Activated CD8-positive, alpha-beta memory T cell treated with anti-CD3 and anti-CD28 coated beads for 24 hours (primary cell): ENCODE measurements at regions not wholly inside any gene's neighbourhood (a gene's known extent, or its start where the extent isn't known, plus 50 kb on each side); places are given as distances from the start of the nearest gene placed in this dataset.

Experiments
- DNase-seq: peaks from one replicate; pipeline ENCODE4 v3.0.0-alpha.2; 2020

DNA sequence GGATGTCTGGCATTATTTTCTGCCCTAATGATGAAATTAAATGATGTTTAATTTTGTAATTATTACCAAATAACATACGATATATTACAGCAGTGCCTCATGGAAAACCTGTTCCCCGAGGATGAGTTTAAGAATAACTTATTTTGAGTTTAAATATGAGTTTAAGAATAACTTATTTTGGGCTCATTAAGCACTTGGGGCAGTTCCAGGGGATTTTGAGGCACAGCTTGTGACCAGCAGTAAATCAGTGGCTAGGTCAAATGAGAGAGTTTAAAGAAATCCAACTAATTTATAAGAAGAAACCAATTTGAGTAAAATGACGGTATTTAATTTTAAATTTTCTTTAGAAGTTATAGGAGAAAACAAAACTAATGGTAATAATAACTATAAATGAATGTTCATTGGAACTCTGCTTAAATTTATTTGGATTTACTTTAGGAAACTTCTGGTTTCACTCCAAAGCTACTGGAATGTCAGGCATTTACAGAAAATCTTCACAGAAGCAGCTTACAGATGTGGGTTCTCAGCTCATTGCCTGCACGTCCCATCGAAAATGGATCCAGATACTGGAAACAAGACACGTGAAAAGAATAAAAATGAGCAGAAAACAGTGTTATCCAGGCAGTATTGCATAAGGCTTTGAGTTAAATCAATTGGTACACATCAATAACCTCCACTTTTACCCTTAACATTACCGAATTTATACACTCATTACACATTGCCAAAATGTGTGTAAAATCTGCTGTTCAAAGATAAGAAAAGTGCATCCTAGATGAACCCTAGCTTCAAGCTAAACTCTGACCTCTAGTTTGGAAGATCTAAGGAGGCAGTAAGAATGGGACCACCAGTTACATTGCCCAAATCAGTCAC is 784.5 kb upstream of the IGFBP3 start:
- no peak for DNase-seq

DNA sequence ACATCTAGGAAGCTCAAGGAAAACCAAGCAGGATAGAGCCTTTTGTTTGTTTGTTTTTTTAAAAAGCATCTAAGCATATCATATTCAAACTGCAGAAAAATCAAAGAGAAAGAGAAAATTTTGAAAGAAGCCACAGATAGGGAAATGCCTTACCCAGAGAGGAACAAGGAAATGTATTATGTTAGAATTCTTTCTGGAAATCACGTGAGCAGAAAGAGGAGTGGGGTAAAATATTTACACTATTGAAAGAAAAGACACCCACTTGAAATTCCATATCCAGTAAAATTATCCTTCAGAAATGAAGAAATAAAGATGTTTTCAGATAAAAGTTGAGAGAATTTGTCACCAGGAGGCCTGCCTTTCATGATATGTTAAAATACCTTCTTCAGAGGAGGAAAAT is 775.7 kb upstream of the IGFBP3 start:
- no peak for DNase-seq

DNA sequence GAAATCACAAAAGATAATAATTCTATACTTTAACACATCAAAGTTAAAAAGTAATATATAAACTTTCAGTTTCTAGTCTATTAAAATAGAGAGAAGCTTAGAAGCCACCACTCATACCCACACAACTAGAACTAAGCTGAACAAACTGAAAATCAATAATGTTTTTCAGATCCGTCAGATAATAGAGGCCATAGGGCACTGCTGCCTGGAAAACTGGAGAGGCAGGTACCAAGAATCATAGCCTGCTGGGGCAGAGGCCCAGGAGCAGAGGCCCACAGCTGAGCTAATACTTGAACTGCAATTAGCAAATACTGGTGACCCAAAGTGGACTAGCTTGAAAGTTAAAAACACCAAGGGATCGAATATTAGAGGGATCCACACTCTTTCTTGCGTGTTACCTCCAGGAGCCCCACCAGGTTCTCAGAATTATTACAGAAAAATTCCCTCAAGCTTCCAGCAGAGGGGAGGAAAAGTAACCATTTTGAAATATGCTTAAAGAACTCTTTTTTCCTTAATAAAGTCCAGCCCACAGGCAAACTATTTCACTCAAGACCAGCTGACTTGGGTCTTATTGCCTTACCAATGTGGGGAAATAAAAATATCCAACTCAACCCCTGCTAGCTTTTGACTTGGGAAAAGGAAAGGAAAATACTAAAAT is 774.1 kb upstream of the IGFBP3 start:
- no peak for DNase-seq

DNA sequence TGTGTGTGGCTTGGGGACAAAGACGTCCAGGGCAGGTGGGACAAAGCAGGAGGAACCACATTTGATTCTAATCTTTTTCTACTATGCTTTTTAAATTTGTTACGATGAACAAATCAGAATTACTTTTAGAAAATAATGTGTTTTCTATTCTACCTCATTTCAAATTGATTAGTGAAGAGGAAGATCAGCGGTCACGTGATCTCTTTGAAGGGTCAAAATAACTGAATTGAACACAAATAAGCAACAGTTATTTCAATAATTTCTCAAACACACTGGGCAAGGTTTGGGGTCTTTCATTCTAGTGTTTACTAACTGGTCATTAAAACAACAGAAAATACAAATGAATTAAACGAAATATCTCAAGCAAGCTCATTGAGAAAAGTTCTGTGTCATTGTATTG is 773.0 kb upstream of the IGFBP3 start:
- no peak for DNase-seq

DNA sequence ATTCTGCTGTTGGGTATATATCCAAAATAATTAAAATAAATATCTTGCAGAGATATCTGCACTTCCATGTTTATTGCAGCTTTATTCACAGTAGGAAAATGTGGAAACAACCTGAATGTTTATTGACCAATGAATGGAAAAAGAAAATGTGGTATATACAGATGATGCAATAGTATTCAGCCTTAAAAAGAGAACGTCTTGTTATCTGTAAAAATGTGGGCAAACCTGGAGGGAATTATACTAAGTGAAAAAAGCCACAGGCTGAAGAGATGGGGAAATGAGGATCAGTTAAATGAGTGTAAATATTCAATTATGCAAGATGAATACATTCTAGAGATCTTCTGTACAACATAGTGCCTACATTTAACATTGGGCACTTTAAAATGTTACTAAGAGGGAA is 766.1 kb upstream of the IGFBP3 start:
- no peak for DNase-seq

DNA sequence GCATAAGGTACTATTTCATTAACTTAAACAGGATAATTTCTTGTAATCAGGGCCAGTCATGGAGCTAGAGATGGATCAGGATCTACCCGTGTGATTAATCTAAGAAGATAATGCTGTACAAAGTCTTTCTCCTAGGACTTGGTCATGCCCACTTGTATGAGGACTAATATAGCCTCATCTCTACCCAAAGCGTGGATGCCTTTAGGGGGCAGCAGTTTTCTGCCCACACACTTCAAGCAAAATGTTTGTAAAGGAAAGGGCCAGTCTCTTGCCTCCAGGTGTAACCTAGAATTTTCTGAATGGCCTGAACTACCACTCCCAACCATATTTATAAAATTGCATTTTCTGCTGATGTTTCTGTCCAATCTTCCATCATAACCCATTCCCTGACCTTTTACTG is 764.0 kb upstream of the IGFBP3 start:
- no peak for DNase-seq

DNA sequence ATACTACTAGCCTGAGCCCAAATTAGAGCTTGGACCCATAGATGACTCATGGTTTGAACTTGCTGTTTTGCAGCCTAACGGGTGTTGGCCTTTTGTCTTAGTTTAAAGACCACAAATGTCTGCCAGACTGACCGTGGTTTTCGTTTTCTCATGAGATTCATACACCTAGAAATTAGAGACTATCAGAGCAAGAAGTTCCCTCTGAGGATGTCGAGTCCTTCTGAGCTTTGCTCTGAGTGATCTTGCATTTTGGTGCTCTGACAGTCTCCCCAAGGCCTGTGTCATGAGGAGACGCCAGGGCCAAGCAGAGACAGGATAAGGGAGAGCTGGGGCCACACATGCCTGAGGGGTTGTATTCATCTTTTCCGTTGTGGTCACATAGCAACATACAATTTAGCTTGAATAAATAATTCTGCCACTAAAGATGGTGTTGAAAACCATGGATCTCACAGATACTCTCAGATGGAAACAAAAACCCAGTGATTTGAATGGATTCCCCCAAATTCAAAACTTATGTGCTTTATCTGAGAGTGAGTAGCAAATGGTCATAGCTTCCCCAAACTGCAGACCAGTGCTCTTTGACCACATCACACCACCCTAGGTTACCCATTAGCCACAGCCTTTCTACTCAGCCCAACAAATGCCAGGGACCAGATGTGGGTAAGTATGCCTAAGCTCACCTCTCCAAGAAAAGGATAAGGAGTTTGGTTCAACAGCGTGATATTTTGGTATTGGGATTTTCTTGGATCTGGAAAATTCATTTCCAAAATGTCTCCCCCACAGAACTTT is 762.0 kb upstream of the IGFBP3 start:
- DNase-seq, result no peak

DNA sequence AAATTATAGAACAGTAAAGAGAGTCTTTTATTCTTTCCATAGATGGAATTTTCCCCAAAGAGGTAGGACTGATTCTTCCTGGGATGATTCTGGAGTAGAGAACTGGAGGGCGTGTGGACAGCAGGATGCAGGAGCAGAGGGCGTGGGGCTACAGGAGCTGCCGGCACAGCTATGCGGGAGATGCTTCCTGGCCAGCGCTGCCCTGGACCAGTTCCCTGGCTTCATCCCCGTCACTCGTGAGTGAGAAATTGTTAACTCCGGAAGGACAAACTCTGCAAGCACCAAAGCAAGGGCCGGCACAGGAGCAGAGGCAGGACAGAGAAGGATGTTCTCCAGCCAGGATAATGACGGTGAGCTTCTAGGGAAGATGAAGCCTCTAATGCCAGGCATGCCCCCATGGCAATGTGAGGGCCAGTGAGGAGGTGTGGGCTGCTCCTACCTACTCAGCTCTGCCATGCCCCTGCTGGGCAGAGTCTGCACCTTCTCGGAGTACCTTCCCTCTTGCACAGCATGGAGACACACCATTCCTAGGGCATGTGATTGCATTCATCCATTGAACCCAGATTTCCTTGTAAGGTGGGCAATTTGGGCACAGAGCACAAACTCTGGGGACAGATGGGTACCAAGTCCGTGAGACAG is 760.9 kb upstream of the IGFBP3 start:
- no peak for DNase-seq

DNA sequence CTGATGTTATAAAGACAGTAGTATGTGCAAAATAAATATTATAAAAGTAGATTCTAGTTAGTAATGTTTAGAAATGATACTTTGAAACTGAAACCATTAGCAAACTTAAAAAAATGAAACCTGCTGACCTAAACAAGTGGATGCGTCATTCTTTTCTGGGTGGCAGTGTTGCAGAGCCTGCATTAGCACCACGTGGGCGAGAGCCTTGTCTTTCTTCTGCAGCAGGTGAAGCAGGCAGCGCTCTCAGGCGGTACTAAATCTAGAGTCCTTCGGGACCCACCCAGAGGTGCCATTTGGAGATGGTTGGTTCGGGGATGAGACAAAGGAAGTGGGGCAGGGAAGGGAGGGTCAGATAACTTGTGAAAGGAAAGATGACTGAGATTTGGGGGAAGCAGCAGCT is 759.1 kb upstream of the IGFBP3 start:
- DNase-seq, result no peak

DNA sequence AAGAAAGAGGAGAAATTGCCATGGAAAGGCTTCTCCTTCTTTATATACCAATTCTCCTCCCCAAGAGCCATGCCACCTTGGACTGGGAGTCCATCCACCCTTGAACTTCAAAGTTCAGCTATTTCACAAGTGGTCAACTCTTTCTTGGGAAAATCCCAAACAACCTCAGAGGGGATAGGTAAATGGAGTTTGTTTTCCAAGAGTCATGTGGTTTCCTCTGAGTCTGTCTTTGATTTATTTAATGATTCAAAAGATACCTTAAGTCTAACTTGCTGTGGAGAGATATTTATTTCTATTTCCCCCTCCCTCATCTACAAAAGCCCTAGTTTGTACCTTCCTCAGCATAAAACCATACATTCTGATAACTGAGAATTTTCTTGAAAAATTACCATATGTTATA is 758.6 kb upstream of the IGFBP3 start:
- no peak for DNase-seq

DNA sequence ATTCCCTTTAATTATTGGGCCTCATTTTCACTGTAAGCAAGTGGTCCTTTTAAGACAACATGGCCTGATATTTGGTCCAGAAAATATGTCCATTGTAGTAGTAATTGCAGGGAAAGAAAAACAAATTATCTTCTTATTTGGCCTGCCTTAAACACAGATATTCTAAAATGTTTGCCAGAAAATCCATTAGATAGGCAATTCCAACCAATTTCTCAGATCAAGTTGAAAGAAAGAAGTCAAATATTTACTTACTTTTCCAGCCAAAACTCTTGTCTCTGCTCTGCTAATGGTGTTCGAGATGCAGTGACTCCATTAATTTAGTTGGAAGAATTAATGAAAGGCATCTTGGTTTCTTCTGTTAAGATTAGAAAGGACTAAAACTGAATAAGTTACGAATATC is 757.3 kb upstream of the IGFBP3 start:
- no peak for DNase-seq

DNA sequence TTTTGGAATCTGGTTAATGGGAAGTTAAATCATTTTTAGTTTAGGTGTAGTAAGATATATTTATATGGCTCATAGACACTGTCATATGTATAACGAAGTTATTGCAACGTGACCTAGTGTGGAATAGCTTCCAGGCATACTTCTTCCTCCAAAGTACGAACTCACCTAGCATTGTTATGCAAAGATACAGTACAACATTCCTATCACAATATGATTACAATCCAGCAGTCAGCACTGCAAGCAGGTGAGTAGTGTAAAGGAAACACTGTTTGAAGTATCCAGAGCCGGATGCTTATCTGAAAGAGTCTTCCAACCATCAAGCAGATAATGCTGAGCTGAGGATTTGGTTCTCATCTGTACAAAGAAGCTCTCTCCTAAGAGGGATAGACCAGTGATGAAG is 754.4 kb upstream of the IGFBP3 start:
- DNase-seq, result no peak

DNA sequence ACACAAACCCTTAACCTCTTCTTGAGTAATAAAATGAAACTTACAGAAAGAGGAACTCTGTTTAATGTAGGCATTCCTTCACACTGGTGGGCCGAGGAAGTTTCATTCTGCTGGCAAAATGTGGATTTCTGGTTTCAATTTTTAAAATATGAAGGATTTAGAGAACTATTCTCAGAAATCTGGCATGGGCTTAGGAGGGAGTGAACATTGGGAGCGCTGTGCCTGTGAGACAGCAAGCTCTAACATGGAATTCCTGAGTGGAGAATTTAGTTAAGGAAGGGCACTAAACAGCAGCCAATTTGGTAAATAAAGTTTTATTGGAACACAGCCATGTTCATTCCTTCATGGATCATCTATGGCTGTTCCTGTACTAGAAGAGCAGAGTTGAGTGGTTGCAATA is 751.8 kb upstream of the IGFBP3 start:
- DNase-seq, result no peak

DNA sequence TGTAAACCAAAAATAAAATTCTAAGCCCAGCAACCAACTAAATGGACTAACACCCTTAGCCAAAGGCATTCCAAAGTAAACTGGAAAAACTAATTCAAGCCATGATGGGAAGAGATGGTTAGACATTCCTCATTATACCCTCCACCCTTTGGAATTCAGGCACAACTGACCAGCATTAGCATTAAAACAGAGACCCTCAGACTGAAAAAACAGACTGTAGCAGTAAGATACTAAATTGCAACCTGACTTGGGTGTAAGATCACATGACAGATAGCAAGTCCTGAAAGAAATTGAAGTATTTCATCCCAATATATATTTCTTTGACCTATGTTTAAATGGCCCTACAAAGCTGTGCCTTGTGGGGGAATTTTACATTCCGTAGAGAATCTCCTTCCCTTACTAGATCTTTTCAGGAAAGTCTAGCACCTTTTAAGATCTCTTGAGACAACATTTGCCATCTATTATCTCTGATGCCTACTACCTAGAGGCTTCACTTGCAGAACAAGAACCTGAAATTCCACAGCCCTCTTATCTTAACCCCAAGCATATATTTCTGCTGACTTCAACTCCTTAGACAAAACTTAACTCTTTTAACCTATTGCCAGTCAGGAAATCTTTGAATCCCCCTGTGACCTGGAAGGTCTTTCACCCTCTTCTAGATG is 750.2 kb upstream of the IGFBP3 start:
- DNase-seq, result no peak

DNA sequence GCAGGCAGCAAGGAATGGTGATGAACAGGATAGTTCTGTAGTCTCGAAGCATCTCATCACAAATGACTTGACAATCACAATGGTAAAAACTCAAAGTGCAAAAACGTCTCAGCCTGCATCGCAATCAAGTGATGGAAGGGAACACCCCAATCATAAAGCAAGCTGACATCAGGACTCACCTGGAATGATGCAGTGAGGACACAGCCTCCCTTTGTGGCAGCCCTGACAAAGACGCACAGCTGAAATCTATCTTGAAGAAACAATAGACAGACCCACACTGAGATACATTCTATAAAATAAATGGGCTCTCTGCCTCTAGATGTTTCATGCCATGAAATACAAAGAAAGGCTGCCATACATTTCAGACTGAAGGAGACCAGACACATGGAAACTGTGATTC is 748.0 kb upstream of the IGFBP3 start:
- DNase-seq, result no peak

DNA sequence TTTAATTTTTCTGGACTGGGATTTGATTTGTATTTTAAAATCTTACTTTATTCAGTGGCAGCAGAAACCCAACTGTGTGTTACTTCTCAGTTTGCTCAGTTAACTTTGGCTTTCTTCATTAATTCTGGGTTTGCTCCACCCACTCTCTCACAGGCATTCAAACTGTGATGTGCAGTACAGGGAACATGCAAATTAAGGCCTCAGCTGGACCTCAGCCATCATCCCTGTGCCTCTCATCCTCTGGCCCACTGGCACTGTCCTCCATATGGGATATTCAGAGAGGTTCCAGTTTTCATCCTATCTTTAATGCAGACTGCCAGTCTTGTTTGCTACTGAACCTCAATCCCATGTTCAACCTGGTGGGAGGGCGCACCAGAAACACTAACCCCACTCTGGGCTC is 743.4 kb upstream of the IGFBP3 start:
- DNase-seq, result no peak

DNA sequence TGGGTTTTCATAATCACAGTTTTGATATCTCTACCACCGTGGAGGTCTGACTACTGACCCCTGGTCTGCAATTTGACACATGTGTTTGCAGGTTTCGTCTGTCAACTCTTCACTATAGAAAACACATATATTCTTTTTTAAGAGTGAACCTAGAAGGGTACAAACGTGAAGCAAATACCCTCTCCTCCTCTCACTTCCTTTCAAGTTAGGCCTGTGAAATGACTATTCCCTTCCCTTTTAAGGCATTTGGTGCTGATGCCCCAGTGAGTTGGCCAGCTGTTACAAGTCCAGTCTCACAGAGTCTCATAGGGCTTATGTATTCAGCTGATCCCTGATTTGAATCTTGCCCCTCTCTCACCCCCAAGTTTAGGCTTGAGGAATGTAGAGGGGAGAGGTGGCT is 742.0 kb upstream of the IGFBP3 start:
- no peak for DNase-seq

DNA sequence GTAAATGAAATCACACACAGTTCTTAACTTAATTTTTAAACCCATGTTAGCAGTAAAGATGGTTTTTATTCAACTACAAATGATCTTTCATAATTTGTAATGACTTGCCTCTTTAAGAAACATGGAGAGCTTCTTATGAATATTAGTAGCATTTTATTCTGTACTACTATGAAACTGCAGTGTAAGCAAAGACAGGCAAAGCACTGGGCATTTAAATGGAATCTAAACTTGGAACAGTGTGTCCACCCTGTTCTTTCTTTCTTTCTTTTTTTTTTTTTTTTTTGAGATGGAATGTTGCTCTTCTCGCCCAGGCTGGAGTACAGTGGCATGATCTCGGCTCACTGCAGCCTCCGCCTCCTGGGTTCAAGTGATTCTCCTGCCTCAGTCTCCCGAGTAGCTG is 740.4 kb upstream of the IGFBP3 start:
- no peak for DNase-seq

DNA sequence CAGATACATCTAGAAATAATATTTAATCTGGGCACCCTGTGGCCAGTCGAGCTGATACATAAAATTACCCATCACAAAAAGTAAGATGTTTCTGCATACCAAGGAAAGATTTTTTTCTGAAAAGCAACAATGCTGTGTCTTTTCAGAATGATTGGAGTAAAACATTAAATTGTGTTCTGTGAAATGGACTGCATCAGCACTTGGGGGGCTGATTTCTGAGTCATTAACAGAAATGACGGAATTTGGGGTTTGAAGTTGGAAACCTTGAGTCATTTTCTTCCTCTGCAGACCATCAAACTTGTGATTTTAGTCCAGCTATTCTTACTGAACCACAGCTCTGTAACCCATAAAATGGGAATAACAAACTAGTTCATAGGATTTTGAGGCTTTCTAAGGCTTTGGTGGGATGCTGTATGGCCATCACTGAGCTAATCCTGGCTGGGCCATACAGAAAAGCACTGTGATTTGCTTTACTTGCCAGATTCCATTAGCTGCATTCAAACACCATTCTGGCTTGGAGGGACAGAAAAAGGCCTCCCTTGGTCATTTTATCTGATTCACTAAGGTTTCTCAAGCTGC is 739.4 kb upstream of the IGFBP3 start:
- DNase-seq, result no peak

DNA sequence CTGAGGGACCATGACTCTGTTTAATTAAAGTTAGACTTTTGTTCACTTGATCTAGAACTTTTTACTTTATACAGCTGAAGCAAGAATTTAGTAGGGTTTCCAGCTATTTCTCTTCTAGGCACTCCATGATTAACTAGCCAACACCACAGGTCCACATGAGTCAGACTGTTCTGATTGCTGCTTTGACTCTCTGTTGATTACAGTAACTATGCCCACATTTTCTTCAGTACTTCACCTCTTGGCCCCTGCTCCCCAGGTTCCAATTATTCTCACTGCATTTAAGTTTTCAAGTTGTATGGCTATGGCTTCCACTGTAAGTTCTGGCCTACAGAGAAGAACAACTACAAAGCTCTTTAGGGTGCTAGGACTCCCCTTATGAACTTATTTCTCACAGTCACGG is 737.2 kb upstream of the IGFBP3 start:
- no peak for DNase-seq

DNA sequence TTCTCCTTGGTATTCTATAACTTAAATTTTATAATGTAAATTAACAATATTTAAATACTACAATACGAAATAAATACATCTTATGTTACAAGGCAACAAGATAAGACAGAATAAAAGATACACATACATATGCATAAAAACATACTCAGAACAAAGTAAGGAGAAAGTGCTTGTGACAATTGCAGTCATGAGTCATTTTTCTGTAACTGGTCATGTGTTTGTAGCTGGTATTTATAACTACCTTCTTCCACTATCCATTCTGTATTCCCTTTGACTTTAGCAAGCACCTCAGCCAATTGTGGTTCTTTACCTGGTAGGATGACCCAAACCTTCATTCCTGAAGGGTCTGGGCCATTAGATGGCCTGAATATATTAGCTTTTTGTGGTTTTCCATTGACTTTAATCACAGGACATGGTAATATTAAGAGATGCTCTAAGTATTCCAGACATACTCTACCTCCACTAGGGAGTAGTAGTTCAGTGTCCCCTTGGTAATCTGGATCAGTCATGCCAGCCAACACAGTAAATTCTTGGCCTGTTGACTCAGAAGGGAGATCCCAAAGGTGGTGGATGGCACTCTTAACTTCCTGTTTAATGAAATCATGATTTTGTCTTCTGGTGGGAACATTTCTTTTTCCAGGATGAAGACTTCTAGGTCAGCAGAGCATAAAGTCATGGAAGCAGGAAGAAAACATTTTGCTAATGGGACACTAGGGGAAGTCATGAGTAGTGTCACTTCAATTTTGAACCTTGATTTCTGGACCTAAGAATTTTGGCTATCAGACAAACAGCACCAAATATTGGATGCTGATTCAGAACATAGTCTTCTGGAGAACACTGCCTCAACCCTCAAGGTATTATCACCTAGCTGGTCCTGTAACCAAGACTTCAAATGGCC is 733.7 kb upstream of the IGFBP3 start:
- no peak for DNase-seq
